ENCODE measurements at regions not wholly inside any gene's neighbourhood (a gene's known extent, or its start where the extent isn't known, plus 50 kb on each side); places are given as distances from the start of the nearest gene placed in this dataset.

GRCh38 chr2:238601433-238602222 lies 174.9 kb downstream of the ASB1 start:
- no peak for TF ChIP-seq CTCF (IDR thresholded peaks at IDR 0.05)
- no peak for TF ChIP-seq POLR2A (IDR thresholded peaks at IDR 0.05)

All from uterus (tissue), 2 donors.